ENCODE measurements at regions not wholly inside any gene's neighbourhood (a gene's known extent, or its start where the extent isn't known, plus 50 kb on each side); places are given as distances from the start of the nearest gene placed in this dataset.

GRCh38 chr20:57774111-57774880 lies 64.5 kb upstream of the PMEPA1 start:
- Histone ChIP-seq H3K36me3 (ENCODE audit: insufficient read depth, low read length, poor library complexity, severe bottlenecking) (no peaks in the 10 kb centered on the region), H3K27me3 (replicated peaks; ENCODE audit: insufficient read depth, low read depth, low read length, poor library complexity) (no peaks in the 10 kb centered on the region), H3K27ac (ENCODE audit: low read depth, low read length, poor library complexity, severe bottlenecking) (no peak overlapping the region), H3K4me1 (ENCODE audit: insufficient read depth, low read length, poor library complexity, severe bottlenecking) (no peaks in the 10 kb centered on the region), H3K4me3 (ENCODE audit: low read depth, low read length, poor library complexity, severe bottlenecking) (no peak overlapping the region), H3K9me3 (ENCODE audit: low read depth, low read length, poor library complexity, severe bottlenecking) (no peaks in the 10 kb centered on the region)
- POLR2A ChIA-PET (ENCODE audit: low non-redundant PET), result interaction anchor here (0.5 kb wide), 1 partner anchor 1287 kb away, joined by 3 read pairs; no protein-coding TSS in a partner anchor
- no peak for TF ChIP-seq EZH2 (IDR thresholded peaks at IDR 0.05; ENCODE audit: borderline replicate concordance, low read depth, low read length, poor library complexity, severe bottlenecking)
- intact Hi-C loops (cut with micrococcal nuclease; ENCODE audit: unreplicated experiment), result no loop called here
- BruUV-seq (replicated peaks), result no TSS peak
- CTCF ChIA-PET, result no interaction called here
- no peak for DNase-seq (ENCODE audit: low spot score)

DNA sequence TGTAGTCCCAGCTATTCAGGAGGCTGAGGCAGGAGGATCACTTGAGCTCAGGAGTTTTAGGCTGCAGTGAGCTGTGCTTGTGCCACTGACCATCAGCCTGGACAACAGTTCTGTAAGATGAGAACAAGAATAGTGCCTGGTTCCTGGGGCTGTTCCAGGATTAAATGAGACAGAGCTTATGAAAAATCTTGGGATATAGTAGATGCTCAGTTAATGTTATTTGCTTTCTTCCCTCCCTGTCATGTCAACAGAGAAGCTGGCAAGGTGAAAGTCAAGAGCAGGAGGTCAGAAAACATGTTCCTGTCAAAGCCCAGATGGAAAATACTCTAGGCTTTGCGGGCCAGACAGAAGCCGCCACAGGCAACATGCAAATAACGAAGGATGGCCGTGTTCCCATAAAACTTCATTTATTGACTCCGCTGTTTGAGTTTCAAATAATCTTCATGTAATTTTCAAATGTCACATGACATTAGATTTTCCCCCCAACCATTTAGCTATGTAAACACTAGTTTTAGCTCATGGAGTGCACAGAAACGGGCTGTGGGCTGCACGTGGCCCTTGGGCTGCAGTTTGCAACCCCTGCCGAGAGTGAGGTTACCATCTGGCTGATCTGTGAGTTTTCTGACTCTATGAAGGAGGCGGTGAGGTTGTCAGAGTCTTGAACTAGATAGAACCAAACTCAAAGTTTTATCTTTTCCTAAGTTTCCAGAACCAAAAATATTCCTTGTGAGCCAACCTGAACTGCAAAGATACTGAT lies 63.4 kb upstream of the PMEPA1 start:
- no peak overlapping the region for H3K27ac ChIP-seq (ENCODE audit: low read depth, low read length, poor library complexity, severe bottlenecking)
- intact Hi-C loops (cut with micrococcal nuclease; ENCODE audit: unreplicated experiment), result no loop called here
- no TSS peak for BruUV-seq (replicated peaks)

GRCh38 chr20:57772349-57772964 lies 62.6 kb upstream of the PMEPA1 start:
- H3K36me3 ChIP-seq (ENCODE audit: insufficient read depth, low read length, poor library complexity, severe bottlenecking), result no peaks in the 10 kb centered on the region
- CTCF ChIA-PET, result no interaction called here
- no peaks in the 10 kb centered on the region for H3K4me1 ChIP-seq (ENCODE audit: insufficient read depth, low read length, poor library complexity, severe bottlenecking)
- no TSS peak for BruUV-seq (replicated peaks)
- H3K27me3 ChIP-seq (replicated peaks; ENCODE audit: insufficient read depth, low read depth, low read length, poor library complexity), result no peaks in the 10 kb centered on the region
- no peak for TF ChIP-seq EZH2 (IDR thresholded peaks at IDR 0.05; ENCODE audit: borderline replicate concordance, low read depth, low read length, poor library complexity, severe bottlenecking)
- TF ChIP-seq, protein P1, sequence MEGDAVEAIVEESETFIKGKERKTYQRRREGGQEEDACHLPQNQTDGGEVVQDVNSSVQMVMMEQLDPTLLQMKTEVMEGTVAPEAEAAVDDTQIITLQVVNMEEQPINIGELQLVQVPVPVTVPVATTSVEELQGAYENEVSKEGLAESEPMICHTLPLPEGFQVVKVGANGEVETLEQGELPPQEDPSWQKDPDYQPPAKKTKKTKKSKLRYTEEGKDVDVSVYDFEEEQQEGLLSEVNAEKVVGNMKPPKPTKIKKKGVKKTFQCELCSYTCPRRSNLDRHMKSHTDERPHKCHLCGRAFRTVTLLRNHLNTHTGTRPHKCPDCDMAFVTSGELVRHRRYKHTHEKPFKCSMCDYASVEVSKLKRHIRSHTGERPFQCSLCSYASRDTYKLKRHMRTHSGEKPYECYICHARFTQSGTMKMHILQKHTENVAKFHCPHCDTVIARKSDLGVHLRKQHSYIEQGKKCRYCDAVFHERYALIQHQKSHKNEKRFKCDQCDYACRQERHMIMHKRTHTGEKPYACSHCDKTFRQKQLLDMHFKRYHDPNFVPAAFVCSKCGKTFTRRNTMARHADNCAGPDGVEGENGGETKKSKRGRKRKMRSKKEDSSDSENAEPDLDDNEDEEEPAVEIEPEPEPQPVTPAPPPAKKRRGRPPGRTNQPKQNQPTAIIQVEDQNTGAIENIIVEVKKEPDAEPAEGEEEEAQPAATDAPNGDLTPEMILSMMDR (conservative IDR thresholded peaks at IDR 0.05; ENCODE audit: low read depth, low read length), result no peak
- intact Hi-C loops (cut with micrococcal nuclease; ENCODE audit: unreplicated experiment), result no loop called here
- H3K4me3 ChIP-seq (ENCODE audit: low read depth, low read length, poor library complexity, severe bottlenecking), result no peak overlapping the region
- no peak overlapping the region for H3K27ac ChIP-seq (ENCODE audit: low read depth, low read length, poor library complexity, severe bottlenecking)
- DNase-seq (ENCODE audit: low spot score), result peak; percentile 76
- no peaks in the 10 kb centered on the region for H3K9me3 ChIP-seq (ENCODE audit: low read depth, low read length, poor library complexity, severe bottlenecking)
- POLR2A ChIA-PET (ENCODE audit: low non-redundant PET), result interaction anchor here (0.8 kb wide), 1 partner anchor 52 kb away, joined by 3 read pairs; no protein-coding TSS in a partner anchor

More for the DNA sequence above, 63.4 kb upstream of the PMEPA1 start:
- DNase-seq (ENCODE audit: low spot score), result no peak
- Histone ChIP-seq H3K4me1 (ENCODE audit: insufficient read depth, low read length, poor library complexity, severe bottlenecking) (no peaks in the 10 kb centered on the region), H3K27me3 (replicated peaks; ENCODE audit: insufficient read depth, low read depth, low read length, poor library complexity) (no peaks in the 10 kb centered on the region), H3K9me3 (ENCODE audit: low read depth, low read length, poor library complexity, severe bottlenecking) (no peaks in the 10 kb centered on the region), H3K4me3 (ENCODE audit: low read depth, low read length, poor library complexity, severe bottlenecking) (no peak overlapping the region), H3K36me3 (ENCODE audit: insufficient read depth, low read length, poor library complexity, severe bottlenecking) (no peaks in the 10 kb centered on the region)
- POLR2A ChIA-PET (ENCODE audit: low non-redundant PET), result interaction anchor here (0.8 kb wide), 1 partner anchor 53 kb away, joined by 3 read pairs; no protein-coding TSS in a partner anchor
- TF ChIP-seq EZH2 (IDR thresholded peaks at IDR 0.05; ENCODE audit: borderline replicate concordance, low read depth, low read length, poor library complexity, severe bottlenecking), result no peak
- TF ChIP-seq, protein P1 (conservative IDR thresholded peaks at IDR 0.05; ENCODE audit: low read depth, low read length), result no peak
- CTCF ChIA-PET, result no interaction called here
